ENCODE measurements at regions not wholly inside any gene's neighbourhood (a gene's known extent, or its start where the extent isn't known, plus 50 kb on each side); places are given as distances from the start of the nearest gene placed in this dataset.

- ATAC-seq: no peak
- H3K4me1 ChIP-seq (ENCODE audit: low read depth): no peaks in the 10 kb centered on the region
- intact Hi-C loops (cut with DNase I, micrococcal nuclease): no loop called here
- TF ChIP-seq CTCF (IDR thresholded peaks at IDR 0.05): no peak
- no peaks in the 10 kb centered on the region for H3K36me3 ChIP-seq (ENCODE audit: low read depth)
- no peak overlapping the region for H3K4me3 ChIP-seq
- DNase-seq: no peak
- no peaks in the 10 kb centered on the region for H3K9me3 ChIP-seq
Measured at GRCh38 chr4:144213371-144213770, 72.9 kb upstream of the GYPA start.

GRCh38 chr4:144223149-144223548, 82.6 kb upstream of the GYPA start:
- H3K9me3 ChIP-seq: no peaks in the 10 kb centered on the region
- intact Hi-C loops (cut with DNase I, micrococcal nuclease): no loop called here
- DNase-seq: no peak
- TF ChIP-seq CTCF (IDR thresholded peaks at IDR 0.05): no peak
- no peak for ATAC-seq
- H3K4me3 ChIP-seq: no peak overlapping the region
- H3K36me3 ChIP-seq (ENCODE audit: low read depth): no peaks in the 10 kb centered on the region
- H3K4me1 ChIP-seq (ENCODE audit: low read depth): no peaks in the 10 kb centered on the region

GRCh38 chr4:144223661-144224060, 83.1 kb upstream of the GYPA start:
- H3K4me3 ChIP-seq: no peak overlapping the region
- DNase-seq (no peak), ATAC-seq (no peak)
- no peaks in the 10 kb centered on the region for H3K4me1 ChIP-seq (ENCODE audit: low read depth)
- H3K36me3 ChIP-seq (ENCODE audit: low read depth): no peaks in the 10 kb centered on the region
- H3K9me3 ChIP-seq: no peaks in the 10 kb centered on the region
- intact Hi-C loops (cut with DNase I, micrococcal nuclease): no loop called here
- no peak for TF ChIP-seq CTCF (IDR thresholded peaks at IDR 0.05)

GRCh38 chr4:144259285-144259684, 118.8 kb upstream of the GYPA start:
- TF ChIP-seq CTCF (IDR thresholded peaks at IDR 0.05): no peak
- peaks cover 8% of the 10 kb centered on the region for H3K9me3 ChIP-seq
- H3K36me3 ChIP-seq (ENCODE audit: low read depth): no peaks in the 10 kb centered on the region
- intact Hi-C loops (cut with DNase I, micrococcal nuclease): no loop called here
- no peaks in the 10 kb centered on the region for H3K4me1 ChIP-seq (ENCODE audit: low read depth)
- DNase-seq (no peak), ATAC-seq (no peak)
- H3K4me3 ChIP-seq: no peak overlapping the region

- no peak for DNase-seq
- no peak for TF ChIP-seq CTCF (IDR thresholded peaks at IDR 0.05)
- no peak for ATAC-seq
Measured at GRCh38 chr4:144267084-144267483, 126.6 kb upstream of the GYPA start.

GRCh38 chr4:144280688-144281087, 140.2 kb upstream of the GYPA start:
- no peak for TF ChIP-seq CTCF (IDR thresholded peaks at IDR 0.05)
- ATAC-seq (no peak), DNase-seq (no peak)
- intact Hi-C loops (cut with DNase I, micrococcal nuclease): no loop called here
- Histone ChIP-seq H3K36me3 (ENCODE audit: low read depth) (no peaks in the 10 kb centered on the region), H3K4me1 (ENCODE audit: low read depth) (no peaks in the 10 kb centered on the region), H3K9me3 (no peaks in the 10 kb centered on the region), H3K4me3 (no peak overlapping the region)

More at GRCh38 chr4:144267084-144267483, 126.6 kb upstream of the GYPA start:
- Histone ChIP-seq H3K4me3 (no peak overlapping the region), H3K4me1 (ENCODE audit: low read depth) (no peaks in the 10 kb centered on the region), H3K36me3 (ENCODE audit: low read depth) (no peaks in the 10 kb centered on the region), H3K9me3 (no peaks in the 10 kb centered on the region)
- intact Hi-C loops (cut with DNase I, micrococcal nuclease): no loop called here
